ENCODE measurements at regions not wholly inside any gene's neighbourhood (a gene's known extent, or its start where the extent isn't known, plus 50 kb on each side); places are given as distances from the start of the nearest gene placed in this dataset.

DNA sequence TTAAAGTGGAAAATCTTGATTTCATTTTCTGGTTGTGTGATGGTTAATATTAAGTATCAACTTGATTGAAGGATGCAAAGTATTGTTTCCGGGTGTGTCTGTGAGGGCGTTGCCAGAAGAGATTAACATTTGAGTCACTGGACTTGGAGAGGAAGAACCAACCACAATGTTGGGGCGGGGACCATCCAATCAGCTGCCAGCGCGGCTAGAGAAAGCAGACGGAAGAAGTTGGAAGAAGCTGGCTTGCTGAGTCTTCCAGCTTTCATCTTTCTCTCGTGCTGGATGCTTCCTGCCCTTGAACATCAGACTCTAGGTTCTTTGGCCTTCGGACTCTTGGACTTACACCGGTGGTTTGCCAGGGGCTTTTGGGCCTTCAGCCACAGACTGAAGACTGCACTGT lies 832.6 kb upstream of the TMPRSS15 start:
- DNase-seq (ENCODE audit: low read depth in 2 of 2): no peak

DNA sequence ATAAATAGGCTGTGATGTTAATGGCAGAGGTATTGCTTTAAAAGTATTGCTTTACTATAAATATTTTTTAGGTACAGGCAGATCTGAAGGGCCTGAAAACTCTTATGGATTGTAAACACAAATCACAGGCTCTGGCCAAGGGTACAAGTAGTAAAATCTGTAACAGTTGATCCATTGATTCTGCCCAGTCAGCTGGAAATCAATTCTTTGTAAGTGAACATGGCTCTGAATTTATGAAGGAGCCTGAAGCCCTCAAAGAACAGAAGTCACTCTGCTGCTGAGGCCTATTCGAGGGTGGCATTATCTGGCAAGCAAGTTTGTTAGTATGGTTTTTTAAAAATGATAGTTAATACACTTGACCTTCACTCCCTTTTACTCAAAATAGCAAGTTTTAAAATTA lies 834.0 kb upstream of the TMPRSS15 start:
- DNase-seq (ENCODE audit: low read depth in 2 of 2): no peak

DNA sequence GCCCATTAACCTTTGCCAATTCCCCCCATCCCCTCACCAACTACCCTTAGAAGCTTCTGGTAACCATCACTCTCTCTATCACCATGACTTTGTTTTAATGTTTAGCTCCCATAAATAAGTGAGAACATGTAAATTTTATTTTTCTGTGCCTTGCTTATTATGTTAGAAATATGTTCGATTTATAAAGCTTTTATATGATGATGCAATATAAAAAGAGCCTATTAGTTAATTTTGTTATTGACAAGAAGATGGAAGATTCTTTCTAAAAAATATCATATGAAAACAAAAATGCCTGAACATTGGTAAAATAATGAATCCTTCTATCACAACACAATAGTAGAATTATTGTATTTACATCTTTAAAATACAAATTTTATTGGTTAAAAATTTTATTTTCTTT lies 836.1 kb upstream of the TMPRSS15 start:
- DNase-seq (ENCODE audit: low read depth in 2 of 2): no peak

DNA sequence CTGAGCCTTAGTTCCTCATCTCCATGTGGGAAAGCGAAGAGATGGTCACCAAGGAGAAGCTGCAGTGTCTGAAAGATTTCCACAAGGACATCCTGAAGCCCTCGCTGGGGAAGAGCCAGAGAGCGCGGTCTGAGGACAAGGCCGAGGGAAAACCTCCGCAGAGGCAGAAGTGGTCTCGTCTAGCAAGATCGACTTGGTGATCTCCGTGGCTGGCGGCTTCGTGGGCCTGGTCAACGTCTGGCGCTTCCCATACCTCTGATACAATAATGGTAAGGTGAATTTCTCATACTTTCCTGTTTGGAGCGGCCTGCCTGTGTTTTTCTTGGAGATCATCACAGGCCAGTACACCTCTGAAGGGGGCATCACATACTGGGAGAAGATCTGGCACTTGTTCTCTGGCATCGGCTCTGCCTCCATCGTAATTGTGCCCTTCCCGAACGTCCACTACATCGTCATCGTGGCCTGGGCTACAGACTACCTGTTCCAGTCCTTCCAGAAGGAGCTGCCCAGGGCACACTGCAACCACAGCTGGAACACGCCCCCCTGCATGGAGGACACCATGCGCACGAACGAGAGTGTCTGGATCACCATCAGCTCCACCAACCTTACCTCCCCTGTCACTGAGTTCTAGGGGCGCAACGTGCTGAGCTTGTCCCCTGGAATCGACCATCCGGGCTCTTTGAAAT lies 841.1 kb upstream of the TMPRSS15 start:
- no peak for DNase-seq (ENCODE audit: low read depth in 2 of 2)

DNA sequence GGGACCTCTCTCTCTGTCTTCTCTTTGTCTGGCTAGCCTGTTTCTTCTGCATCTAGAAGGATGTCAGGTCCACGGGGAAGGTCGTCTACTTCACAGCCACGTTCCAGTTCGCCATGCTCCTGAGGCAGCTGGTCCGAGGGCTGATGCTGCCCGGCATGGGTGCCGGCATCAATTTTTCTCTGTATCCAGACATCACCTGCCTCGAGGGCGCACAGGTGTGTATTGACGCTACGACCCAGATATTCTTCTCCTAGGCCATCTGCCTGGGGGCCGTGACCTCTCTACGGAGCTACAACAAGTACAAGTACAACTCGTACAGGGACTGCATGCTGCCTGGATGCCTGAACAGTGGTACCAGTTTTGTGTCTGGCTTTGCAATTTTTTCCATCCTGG lies 841.6 kb upstream of the TMPRSS15 start:
- no peak for DNase-seq (ENCODE audit: low read depth in 2 of 2)

DNA sequence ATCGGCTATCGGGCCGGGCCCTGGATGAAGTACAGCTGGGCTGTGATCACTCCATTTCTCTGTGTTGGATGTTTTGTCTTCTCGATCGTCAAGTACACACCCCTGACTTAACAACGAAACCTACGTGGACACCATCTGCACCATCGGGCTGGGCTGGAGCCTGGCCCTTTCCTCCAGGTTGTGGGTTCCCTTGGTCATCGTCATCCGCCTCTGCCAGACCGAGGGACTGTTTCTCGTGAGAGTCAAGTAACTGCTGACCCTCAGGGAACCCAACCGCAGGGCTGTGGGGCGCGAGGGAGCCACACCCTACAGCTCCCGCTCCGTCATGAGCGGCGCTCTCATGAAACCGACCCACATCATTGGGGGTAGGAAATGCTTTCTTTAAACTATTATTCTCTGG lies 842.4 kb upstream of the TMPRSS15 start:
- no peak for DNase-seq (ENCODE audit: low read depth in 2 of 2)

DNA sequence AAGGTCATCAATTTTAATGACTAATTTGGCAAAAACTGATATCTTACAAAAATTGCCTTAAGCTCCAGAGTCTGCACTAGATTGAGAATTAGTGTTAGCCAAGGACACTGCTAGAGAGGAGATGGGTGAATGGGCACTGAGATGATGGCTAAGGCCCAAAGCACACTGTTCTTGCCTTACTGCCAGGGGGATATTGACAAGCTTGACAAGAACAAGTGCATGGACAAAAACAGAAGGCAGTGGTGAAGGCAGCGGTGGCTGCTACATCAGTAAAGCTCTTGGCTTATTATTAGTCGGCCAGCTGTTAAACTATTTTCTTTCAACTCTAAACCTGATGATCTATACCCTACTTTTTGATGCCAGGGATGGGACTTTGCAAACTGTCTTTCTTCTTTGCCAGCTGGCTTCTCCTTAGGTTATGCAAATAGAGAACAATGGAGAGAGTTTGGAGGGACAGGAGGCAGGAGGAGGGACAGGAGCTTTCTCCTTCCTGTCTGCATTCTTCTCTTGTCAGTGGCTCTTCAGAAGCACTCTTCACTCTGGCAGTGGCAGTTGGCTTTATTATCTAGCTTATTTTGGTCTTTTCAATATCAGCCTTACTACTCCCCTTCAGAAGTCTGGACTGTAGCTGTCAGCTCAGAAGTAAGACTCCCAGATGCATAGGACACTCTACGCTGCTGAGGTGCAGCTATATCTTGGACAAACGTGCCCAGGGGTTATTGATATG lies 853.5 kb upstream of the TMPRSS15 start:
- DNase-seq (ENCODE audit: low read depth in 2 of 2): no peak

DNA sequence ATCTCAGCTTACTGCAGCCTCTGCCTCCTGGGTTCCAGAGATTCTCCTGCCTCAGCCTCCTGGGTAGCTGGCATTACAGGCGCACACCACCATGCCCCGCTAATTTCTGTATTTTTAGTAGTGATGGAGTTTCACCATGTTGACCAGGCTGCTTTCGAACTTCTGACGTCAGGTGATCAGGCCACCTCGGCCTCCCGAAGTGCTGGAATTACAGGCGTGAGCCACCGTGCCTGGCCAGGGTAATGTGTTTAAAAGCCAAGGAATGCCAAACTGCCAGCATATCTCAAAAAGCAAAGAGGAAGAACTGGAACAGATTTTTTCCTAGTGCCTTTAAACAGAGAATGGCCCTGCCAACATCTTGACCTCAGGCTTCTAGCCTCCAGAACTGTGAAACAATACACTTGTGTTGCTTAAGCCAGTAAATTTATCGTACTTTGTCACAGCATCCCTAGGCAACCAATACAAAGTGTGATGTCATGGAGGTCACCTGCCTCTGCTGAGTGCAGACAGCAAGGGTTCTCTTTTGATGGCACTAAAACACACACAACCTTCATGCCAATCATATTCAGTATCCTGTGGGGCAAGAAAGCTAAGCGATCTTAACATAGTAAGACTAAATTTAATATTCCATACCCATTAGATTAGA lies 858.3 kb upstream of the TMPRSS15 start:
- no peak for DNase-seq (ENCODE audit: low read depth in 2 of 2)

DNA sequence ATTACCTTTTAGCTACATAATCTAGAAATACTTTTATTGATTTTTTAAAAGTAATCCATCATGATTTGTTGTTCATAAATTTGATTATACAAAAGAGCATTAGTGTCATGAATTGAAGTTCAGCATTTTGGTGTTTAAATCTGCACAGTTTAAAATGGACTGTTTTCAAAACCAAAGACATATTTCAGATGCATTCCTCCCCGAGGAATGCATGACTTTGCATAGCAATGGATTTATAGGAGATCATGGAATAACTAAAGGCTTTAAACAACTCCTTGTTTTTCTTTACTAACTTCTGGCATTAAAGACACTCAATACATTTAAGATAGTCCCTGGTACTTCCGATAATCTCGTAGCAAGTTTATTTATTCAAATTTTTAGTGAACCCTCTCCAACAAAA lies 863.1 kb upstream of the TMPRSS15 start:
- no peak for DNase-seq (ENCODE audit: low read depth in 2 of 2)

DNA sequence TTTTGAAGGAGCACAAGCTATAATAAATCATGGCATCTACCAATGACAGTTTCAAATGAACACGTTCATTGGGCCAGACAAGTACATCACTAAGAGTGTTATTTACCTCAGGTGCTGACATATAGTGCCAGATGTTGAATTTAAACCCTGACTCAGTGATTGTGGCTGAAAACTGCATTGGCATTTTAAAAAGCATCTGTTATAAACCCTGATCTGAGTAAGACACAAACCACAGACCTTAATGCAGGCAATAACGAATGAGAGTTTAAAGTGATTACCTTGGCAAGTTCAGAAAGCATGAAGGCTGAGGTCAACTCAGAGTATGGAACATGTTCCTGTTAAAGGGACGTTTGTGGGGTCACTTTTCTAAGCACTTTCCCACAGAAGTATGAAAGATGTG lies 865.1 kb upstream of the TMPRSS15 start:
- DNase-seq (ENCODE audit: low read depth in 2 of 2): no peak

DNA sequence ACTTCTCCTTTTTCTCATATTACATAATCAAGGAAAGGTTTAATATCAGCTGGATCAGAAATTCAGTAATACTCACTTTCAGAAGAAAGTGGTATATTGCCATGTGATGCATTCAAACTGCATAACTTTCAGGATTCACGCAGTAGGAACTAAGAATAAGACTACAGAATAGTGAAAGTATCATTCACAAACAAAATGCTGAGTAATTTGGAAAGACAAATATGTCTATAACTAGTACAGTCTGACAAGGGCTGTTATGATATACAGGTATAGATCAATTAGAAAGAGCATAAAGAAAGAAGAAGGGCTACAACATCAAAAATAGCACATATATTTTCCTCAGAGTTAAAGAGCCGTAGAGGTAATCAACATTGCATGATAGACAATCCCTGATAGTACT lies 871.5 kb upstream of the TMPRSS15 start:
- no peak for DNase-seq (ENCODE audit: low read depth in 2 of 2)

DNA sequence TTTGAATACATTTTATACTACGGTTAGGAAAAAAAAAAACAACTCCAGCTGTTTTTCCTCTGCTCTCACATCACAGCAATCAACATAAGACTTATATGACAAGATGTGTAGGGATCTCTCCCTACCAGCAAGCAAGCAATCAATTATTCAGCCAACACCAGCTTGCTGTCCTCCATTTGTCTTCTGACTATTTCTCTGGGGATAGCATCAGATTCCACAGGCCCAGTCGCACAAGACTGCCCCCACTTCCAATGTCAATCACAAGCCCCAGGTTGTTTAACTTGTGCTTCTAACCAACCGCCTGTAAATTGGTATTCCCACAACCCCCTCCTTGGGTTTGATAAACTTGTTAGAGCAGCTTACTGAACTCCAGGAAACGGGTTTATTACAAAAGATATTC lies 873.1 kb upstream of the TMPRSS15 start:
- DNase-seq (ENCODE audit: low read depth in 2 of 2): no peak

DNA sequence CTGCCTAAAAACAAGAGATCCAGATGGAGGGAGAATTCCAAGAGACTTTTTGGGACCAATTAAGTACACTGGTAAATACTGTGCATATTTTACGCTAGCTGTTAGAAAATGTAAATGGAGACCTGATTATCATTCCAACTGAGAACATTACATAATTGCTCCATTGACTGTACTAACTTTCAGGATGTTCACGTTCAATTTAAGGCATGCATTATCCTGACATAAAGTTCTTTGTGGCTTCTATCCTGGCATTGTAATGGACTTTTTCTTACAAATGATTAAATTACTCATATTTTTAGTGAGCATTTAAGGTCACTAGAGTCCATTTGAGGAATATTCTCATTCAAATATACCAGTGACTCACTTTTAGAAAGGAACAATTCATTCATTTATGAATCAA lies 883.3 kb upstream of the TMPRSS15 start:
- DNase-seq (ENCODE audit: low read depth in 2 of 2): no peak

DNA sequence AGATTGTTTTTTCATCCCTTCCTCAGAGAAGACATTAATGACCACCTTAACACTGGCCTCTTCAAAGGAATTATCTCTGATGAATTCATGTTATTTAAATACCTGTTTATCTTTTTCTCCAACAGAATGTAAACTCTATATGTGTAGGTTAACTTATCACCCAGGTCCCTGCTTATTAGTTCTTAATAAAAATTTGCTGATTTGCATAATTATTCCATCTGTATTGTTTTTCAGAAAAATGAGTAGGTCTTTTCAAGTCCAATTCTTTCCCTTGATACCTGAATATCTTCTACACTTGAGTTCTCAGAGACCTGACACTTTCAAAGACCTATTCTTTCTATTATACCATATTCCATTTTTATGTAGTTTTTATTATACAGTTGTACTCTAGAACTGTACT lies 886.7 kb upstream of the TMPRSS15 start:
- no peak for DNase-seq (ENCODE audit: low read depth in 2 of 2)

DNA sequence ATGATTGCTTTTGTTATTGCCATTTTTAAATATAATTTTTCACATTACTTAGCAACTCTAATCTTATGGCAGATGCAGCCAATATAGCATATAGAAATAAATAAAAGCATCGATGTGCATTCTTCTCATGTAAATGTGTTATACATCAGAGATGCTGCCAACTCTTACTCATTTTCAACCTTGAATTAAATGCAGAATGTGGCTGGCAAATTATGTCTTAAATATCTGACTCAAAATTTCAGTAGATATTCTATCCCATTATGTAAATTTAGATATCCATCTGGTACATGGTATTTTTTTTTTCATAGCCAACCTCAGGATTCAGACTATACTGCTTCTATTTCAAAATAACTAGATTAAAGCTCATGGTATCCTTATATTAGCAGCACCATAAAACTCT lies 916.7 kb upstream of the TMPRSS15 start:
- DNase-seq (ENCODE audit: low read depth in 2 of 2): no peak

DNA sequence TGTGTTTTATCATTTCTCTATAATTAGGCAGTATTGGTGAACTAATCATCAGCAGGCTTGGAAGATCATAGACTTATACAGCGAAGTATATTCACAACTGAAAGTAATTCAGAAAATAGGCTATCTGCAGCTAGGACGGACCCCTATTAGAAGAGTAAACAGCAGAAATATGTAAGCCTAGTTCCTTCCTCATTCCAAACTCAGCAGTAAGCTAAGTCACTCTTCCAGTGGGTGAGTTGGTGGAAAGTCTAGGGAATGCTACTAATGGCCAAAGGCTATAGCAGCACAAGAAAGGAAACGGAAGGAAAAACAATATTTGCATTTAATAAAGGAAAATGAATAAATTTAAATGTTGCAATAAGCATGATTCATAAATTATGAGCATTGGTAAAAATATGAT lies 918.1 kb upstream of the TMPRSS15 start:
- no peak for DNase-seq (ENCODE audit: low read depth in 2 of 2)

DNA sequence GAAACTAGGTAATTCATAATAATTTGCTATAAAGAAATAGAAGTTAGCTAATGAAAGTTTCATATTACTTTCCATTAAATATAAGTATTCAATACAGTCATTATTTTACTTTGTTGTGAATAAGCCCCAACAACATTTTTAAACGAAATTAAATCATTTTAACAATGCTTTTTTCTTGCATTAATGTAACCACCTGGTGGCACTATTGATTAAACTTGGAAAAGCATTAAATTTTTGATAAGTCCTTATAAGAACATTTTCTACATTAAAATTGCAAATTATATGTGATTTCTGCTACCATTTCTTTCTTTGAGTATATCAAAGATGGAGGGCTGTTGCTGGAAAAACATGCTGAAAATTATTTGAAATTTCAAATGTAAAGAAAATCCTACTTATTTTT lies 918.8 kb upstream of the TMPRSS15 start:
- DNase-seq (ENCODE audit: low read depth in 2 of 2): no peak

DNA sequence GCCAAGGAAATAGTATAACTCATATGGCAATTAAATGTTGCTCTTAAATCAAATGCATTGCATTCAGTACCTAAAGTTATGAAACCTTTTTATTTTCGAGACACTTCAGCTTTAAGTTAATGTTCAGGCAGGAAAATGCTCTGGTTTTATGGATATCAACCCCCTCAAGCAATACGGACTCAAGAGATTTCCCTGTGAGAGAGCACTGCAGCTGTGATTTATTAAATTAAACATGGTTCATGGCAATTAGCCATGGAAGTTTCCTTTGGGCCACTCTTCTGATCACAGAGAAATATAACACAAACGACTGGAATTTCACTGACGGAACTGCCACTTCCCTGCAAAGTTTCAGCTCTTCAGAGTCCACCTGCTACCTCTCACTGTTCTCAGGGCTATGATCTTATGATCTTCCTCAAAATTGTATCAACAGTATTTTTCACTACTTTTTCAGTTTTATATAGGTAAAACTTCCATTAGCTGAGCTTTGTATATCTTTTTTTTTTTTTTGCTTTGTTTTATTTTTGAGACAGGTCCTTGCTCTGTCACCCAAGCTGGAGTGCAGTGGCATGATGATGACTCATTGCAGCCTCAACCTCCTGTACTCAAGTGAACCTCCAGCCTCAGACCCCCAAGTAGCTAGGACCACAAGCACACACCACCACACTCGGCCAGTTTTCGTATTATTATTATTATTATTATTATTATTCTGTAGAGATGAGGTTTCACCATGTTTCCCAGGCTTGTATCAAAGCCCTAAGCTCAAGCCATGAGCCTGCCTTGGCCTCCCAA lies 923.1 kb upstream of the TMPRSS15 start:
- no peak for DNase-seq (ENCODE audit: low read depth in 2 of 2)

DNA sequence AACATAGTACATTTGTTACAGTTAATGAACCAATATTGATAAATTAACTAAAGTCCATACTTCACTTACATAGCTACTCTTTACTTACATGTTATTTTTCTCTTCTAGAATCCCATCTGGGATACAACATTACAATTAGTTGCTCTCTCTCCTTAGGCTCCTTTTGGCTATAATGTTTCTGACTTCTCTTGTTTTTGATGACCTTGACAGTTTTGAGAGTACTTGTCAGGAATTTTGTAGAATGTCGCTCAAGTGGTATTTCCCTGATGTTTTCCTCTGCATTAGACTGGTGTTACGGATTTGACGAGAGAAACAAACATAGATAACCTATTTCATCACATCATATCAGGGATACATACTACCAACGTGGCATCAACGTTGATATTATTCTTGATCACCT lies 925.4 kb upstream of the TMPRSS15 start:
- DNase-seq (ENCODE audit: low read depth in 2 of 2): no peak

DNA sequence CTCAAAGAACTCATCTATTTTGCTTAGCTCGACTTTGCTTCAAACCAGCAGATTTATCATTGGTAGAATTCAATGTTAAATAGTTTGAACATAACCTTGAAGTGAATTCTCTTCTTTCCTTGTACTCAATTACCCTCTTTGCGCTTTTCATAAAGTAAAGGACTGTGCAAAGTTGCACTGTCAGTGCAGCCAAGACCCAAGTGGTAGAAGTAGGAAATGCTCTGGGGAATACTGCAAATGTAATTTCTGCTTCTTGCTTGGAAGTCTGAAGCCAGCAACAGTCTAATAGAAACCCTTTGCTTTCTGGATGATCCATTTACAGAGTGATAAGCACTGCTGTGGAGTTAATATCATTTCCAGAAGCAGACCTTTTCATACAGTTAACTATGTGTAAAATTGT lies 936.7 kb upstream of the TMPRSS15 start:
- DNase-seq (ENCODE audit: low read depth in 2 of 2): no peak

DNA sequence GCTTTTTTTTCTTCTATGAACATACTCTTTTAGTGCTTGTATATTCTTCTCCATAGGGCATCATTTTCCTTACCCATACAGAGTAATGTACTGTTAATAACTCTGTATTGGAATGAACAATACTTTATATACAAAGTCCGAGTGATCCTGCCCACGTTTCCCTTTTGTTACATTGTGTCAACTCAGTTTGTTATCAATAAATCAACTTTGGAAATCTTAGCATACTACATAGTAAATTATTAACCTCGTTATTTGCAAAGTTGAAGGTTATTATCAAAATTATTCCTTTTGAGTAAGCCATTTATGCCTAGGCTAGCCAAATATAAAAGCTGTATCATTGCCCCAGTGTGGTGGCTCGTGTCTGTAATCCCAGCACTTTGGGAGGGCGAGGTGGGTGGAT lies 937.4 kb upstream of the TMPRSS15 start:
- DNase-seq (ENCODE audit: low read depth in 2 of 2): no peak

DNA sequence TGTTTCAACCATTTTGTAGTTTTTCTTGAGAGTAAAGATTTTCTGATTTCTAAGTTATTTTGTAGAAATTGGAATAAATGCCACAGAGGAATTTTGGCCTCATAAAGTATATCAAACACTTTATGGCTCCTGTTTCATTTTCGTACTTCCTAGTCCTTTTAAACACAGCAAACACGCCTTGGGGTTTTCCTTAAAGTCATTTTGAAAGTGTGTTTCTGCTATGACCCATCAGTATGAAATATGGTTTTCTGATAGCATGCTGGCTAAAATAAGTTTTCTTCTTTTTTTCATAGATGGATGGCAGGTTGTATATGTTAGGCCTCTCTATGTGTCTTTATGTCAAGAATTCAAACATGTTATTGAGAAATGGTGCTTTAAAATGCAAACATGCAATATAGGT lies 940.1 kb upstream of the TMPRSS15 start:
- no peak for DNase-seq (ENCODE audit: low read depth in 2 of 2)

DNA sequence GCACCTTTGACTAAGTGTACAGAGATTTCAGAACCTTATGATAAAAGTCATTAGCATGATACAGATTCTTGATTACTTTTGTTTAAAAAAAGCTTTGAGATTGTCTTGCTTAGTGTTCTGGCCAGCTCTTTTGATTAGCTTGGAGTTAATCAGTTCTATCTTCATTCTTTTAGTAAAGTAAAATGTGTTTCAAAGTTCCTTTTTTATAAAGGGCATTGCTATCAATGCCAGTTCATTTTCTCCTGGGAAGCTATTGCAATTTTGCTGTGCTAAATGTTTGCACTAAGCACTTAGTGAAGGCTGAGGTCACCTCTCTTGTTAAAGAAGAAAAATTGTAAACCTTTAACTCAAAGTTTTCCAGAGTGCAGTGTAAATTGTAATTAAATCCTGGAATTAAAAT lies 946.7 kb upstream of the TMPRSS15 start:
- no peak for DNase-seq (ENCODE audit: low read depth in 2 of 2)
